Osteoblast (primary cell): ENCODE measurements at regions not wholly inside any gene's neighbourhood (a gene's known extent, or its start where the extent isn't known, plus 50 kb on each side); places are given as distances from the start of the nearest gene placed in this dataset.

Experiments used
- DNase-seq: peaks from one replicate; pipeline ENCODE4 v3.0.0; 2011; ENCODE audit warnings: low spot score, mixed read lengths; ENCODE audit not compliant: insufficient read length; ENCODE audit errors: missing footprints
- H2AFZ ChIP-seq: 2 replicates; pipeline ENCODE4 v1.6.0; 2011; ENCODE audit warnings: mild to moderate bottlenecking, low read length
- H3K27ac ChIP-seq: 2 replicates; pipeline ENCODE4 v1.5.1; 2011; ENCODE audit warnings: mild to moderate bottlenecking, low read depth, low read length, moderate library complexity
- H3K27me3 ChIP-seq: 2 replicates; pipeline ENCODE4 v1.6.0; 2012; ENCODE audit warnings: mild to moderate bottlenecking, control low read depth, inconsistent platforms, low read length, moderate library complexity; ENCODE audit not compliant: insufficient read depth
- H3K36me3 ChIP-seq: 2 replicates; pipeline ENCODE4 v1.5.1; 2011; ENCODE audit warnings: mild to moderate bottlenecking, low read length, control low read depth, moderate library complexity; ENCODE audit not compliant: insufficient read depth
- H3K4me1 ChIP-seq: 2 replicates; pipeline ENCODE4 v1.5.1; 2011; ENCODE audit warnings: mild to moderate bottlenecking, low read length, control low read depth, moderate library complexity; ENCODE audit not compliant: insufficient read depth
- H3K4me2 ChIP-seq: 2 replicates; pipeline ENCODE4 v1.6.0; 2011; ENCODE audit warnings: mild to moderate bottlenecking, low read length; ENCODE audit not compliant: insufficient read depth
- H3K4me3 ChIP-seq: fragments of 200-600 bp; sonication (generic); 3 replicates; pipeline ENCODE4 v1.5.1; 2012; ENCODE audit warnings: mild to moderate bottlenecking, low read length, inconsistent platforms; ENCODE audit not compliant: insufficient read depth
- H3K79me2 ChIP-seq: 2 replicates; pipeline ENCODE4 v1.6.0; 2012; ENCODE audit warnings: mild to moderate bottlenecking, low read length, control low read depth, inconsistent platforms; ENCODE audit not compliant: insufficient read depth
- H3K9me3 ChIP-seq: 2 replicates; pipeline ENCODE4 v1.5.1; 2011; ENCODE audit warnings: low read depth, low read length, control low read depth
- H4K20me1 ChIP-seq: 2 replicates; pipeline ENCODE4 v1.6.0; 2012; ENCODE audit warnings: mild to moderate bottlenecking, low read length, control low read depth; ENCODE audit not compliant: insufficient read depth
- TF ChIP-seq, protein P1 (sequence below): IDR thresholded peaks from 2 replicates; pipeline ENCODE4 v1.5.1; 2011; ENCODE audit warnings: mild to moderate bottlenecking, low read depth, low read length, moderate library complexity; ENCODE audit errors: extremely low read depth

DNA sequence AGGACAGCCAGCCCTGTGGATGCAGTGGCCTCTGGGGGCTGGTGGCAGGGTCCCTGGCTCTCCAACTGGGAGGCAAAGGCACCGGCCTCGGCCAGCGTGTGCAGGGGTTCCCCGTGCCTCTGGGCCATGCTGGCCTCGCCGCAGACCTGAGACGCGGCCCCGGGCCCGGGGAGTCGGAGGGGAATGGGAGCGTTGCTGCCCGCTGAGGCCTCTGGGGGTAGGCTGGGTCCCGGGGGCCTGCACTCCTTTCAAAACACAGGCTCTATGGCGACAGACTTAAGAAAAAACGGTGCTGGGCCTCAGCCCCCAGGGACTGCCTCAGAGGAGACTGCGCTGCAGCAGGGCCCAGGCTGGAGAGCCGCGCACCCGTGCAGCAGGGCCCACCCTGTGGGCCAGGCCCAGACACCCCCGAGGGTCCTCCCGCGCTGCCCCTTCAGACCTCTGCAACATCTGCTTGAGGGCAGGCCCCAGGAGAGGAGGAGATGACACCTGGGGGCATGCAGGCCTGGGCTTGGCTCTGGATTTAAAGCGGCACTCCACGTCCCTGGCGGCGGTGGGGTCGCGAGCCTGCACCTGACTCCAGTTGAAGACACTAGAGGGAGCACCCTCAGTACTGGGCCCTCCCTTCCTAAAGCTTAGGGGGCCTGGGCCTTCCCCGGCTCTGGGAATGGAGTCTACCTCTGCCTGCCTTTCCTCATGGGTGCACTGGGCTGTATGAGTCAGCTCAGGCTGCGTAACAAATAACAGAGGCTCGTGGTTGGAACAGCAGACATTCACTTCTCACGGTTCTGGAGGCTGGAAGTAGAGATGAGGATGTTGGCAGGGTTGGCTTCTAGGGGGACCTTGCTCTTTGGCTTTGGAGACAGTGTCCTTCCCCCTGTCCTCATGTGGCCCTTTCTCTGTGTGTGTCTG is 117.4 kb upstream of the RPS6KA2 start:
- H3K36me3 ChIP-seq: no peaks in the 10 kb centered on the region
- H3K9me3 ChIP-seq: no peaks in the 10 kb centered on the region
- no peak for DNase-seq
- no peaks in the 10 kb centered on the region for H3K4me1 ChIP-seq
- H2AFZ ChIP-seq: no peak overlapping the region
- no peak overlapping the region for H3K27ac ChIP-seq
- H3K4me3 ChIP-seq: no peak overlapping the region
- no peaks in the 10 kb centered on the region for H3K27me3 ChIP-seq
- TF ChIP-seq, protein P1, sequence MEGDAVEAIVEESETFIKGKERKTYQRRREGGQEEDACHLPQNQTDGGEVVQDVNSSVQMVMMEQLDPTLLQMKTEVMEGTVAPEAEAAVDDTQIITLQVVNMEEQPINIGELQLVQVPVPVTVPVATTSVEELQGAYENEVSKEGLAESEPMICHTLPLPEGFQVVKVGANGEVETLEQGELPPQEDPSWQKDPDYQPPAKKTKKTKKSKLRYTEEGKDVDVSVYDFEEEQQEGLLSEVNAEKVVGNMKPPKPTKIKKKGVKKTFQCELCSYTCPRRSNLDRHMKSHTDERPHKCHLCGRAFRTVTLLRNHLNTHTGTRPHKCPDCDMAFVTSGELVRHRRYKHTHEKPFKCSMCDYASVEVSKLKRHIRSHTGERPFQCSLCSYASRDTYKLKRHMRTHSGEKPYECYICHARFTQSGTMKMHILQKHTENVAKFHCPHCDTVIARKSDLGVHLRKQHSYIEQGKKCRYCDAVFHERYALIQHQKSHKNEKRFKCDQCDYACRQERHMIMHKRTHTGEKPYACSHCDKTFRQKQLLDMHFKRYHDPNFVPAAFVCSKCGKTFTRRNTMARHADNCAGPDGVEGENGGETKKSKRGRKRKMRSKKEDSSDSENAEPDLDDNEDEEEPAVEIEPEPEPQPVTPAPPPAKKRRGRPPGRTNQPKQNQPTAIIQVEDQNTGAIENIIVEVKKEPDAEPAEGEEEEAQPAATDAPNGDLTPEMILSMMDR: no peak
- H3K4me2 ChIP-seq: no peak overlapping the region
- H3K79me2 ChIP-seq: no peaks in the 10 kb centered on the region
- H4K20me1 ChIP-seq: no peaks in the 10 kb centered on the region

DNA sequence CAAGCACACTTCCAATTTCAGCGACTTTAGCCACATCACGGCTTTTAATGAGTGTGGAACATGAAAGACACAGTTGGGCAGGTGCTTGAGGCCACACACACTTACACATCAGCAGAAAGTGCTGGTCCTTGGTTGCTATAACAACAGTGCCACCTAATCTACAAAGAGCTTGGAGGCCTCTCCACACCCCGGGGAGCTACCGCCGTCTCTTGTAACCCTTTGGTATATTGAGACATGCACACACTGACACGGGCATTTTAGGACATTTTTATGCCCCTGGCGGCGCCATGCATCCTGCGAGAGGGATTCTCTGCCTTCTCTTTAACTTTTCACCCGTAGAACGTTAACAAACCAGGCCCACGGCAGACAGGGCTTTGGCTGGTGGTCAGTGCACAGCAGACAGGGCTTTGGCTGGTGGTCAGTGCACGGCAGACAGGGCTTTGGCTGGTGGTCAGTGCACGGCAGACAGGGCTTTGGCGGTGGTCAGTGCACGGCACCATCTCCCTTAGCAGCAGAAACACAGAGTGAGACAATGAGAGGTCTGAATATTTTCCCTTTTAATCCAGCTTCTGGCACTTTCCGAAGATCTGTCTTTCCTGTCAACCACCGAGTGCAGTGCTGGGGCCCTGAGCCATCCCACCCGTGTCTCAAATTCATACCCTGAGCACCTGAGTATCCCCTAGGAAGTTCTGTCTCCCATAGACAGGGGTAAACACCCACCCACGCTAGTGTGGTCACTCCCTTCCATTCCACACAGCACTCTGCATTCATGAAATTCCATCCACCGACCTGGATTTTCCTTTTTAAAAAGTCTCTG is 116.6 kb upstream of the RPS6KA2 start:
- Histone ChIP-seq H3K36me3 (no peaks in the 10 kb centered on the region), H3K9me3 (no peaks in the 10 kb centered on the region), H3K79me2 (no peaks in the 10 kb centered on the region), H3K4me2 (no peak overlapping the region), H3K4me3 (no peak overlapping the region), H3K27ac (no peak overlapping the region), H4K20me1 (no peaks in the 10 kb centered on the region), H2AFZ (no peak overlapping the region), H3K4me1 (no peaks in the 10 kb centered on the region), H3K27me3 (no peaks in the 10 kb centered on the region)
- TF ChIP-seq, protein P1: no peak
- DNase-seq: no peak

DNA sequence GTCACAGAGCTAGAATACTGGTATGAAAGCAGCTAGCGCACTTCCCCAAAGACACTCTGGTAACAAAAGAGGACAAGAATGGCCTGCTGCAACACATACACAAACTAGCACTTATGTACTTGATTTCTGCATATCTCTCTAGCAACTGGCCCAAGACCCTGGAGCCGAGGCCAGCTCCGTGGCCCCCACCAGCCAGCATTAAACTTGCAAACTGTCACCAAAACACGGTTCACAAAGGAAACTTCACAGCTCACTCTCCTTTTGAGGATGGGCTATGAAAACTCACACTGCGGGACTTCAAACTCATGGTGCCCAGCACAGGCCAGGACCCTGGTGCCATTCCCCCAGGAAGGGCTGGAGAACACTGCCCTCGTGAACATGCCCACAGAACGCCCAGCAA is 115.9 kb upstream of the RPS6KA2 start:
- TF ChIP-seq, protein P1: no peak
- Histone ChIP-seq H4K20me1 (no peaks in the 10 kb centered on the region), H3K4me3 (no peak overlapping the region), H2AFZ (no peak overlapping the region), H3K27me3 (no peaks in the 10 kb centered on the region), H3K36me3 (no peaks in the 10 kb centered on the region), H3K4me2 (no peak overlapping the region), H3K27ac (no peak overlapping the region), H3K4me1 (no peaks in the 10 kb centered on the region), H3K9me3 (no peaks in the 10 kb centered on the region), H3K79me2 (no peaks in the 10 kb centered on the region)
- DNase-seq: no peak

DNA sequence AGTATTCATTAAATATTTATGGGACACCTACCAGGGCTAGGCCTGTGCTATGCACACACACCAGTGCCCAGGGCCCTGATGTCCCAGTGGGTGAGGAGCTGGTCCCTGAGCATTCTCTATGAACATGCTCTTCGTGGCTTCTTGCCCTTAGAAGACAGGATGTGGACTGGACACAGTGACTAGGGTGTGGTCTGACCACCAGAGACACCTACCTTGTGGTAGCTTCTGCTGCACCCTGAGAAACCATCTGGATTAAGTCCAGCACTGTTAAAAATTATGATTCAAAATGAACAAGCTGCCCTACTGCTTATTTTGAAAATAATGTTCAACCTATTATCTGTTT is 112.9 kb upstream of the RPS6KA2 start:
- H3K79me2 ChIP-seq: no peaks in the 10 kb centered on the region
- no peak overlapping the region for H3K4me2 ChIP-seq
- no peak for DNase-seq
- H3K4me1 ChIP-seq: no peaks in the 10 kb centered on the region
- H3K9me3 ChIP-seq: no peaks in the 10 kb centered on the region
- no peaks in the 10 kb centered on the region for H4K20me1 ChIP-seq
- H3K4me3 ChIP-seq: no peak overlapping the region
- no peaks in the 10 kb centered on the region for H3K36me3 ChIP-seq
- no peak overlapping the region for H3K27ac ChIP-seq
- H2AFZ ChIP-seq: no peak overlapping the region
- TF ChIP-seq, protein P1: no peak
- no peaks in the 10 kb centered on the region for H3K27me3 ChIP-seq
